ENCODE measurements at regions not wholly inside any gene's neighbourhood (a gene's known extent, or its start where the extent isn't known, plus 50 kb on each side); places are given as distances from the start of the nearest gene placed in this dataset.

- TF ChIP-seq CTCF (IDR thresholded peaks at IDR 0.05) (no peak), KAT7 (CRISPR knock-in tag; IDR thresholded peaks at IDR 0.05; ENCODE audit: borderline replicate concordance) (no peak), NFE2L1 (CRISPR knock-in tag; IDR thresholded peaks at IDR 0.05) (no peak), NR2C2 (CRISPR knock-in tag; IDR thresholded peaks at IDR 0.05) (no peak), ZMAT4 (CRISPR knock-in tag; IDR thresholded peaks at IDR 0.05) (no peak), OVOL2 (CRISPR knock-in tag; IDR thresholded peaks at IDR 0.05; ENCODE audit: borderline replicate concordance) (no peak), JUN (CRISPR knock-in tag; IDR thresholded peaks at IDR 0.05) (no peak), ZBTB21 (CRISPR knock-in tag; IDR thresholded peaks at IDR 0.05; ENCODE audit: borderline replicate concordance) (no peak), TCF7 (CRISPR knock-in tag; IDR thresholded peaks at IDR 0.05; ENCODE audit: low read depth) (no peak), CREM (CRISPR knock-in tag; IDR thresholded peaks at IDR 0.05) (no peak)
- TF ChIP-seq, protein P1, sequence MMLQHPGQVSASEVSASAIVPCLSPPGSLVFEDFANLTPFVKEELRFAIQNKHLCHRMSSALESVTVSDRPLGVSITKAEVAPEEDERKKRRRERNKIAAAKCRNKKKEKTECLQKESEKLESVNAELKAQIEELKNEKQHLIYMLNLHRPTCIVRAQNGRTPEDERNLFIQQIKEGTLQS (CRISPR knock-in tag; conservative IDR thresholded peaks at IDR 0.05), result no peak
- TF ChIP-seq, protein P2, sequence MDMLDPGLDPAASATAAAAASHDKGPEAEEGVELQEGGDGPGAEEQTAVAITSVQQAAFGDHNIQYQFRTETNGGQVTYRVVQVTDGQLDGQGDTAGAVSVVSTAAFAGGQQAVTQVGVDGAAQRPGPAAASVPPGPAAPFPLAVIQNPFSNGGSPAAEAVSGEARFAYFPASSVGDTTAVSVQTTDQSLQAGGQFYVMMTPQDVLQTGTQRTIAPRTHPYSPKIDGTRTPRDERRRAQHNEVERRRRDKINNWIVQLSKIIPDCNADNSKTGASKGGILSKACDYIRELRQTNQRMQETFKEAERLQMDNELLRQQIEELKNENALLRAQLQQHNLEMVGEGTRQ (CRISPR knock-in tag; IDR thresholded peaks at IDR 0.05), result no peak
These were observed 136.6 kb upstream of the TNC start for GRCh38 chr9:115254287-115255180.
